Uterus (tissue), 2 donors: ENCODE measurements at regions not wholly inside any gene's neighbourhood (a gene's known extent, or its start where the extent isn't known, plus 50 kb on each side); places are given as distances from the start of the nearest gene placed in this dataset.

Experiments
- CTCF ChIP-seq, 4 experiments: fragments of 200-600 bp in 2 of 4; fragments of 450-650 bp in 2 of 4; sonication (generic) in 2 of 4; IDR thresholded peaks; one replicate each; pipeline ENCODE4 v1.5.1; 2016 to 2019; ENCODE audit warnings: antibody characterized with exemption in 4 of 4, mild to moderate bottlenecking in 2 of 4, moderate library complexity in 1 of 4
- POLR2A ChIP-seq, 2 donors: fragments of 450-650 bp; IDR thresholded peaks; one replicate each; pipeline ENCODE4 v1.6.1; 2016; ENCODE audit warnings: antibody characterized with exemption in 2 of 2, mild to moderate bottlenecking in 1 of 2, moderate library complexity in 1 of 2

- no peak for TF ChIP-seq CTCF (IDR thresholded peaks at IDR 0.05)
- no peak for TF ChIP-seq POLR2A (IDR thresholded peaks at IDR 0.05)
These were observed 148.1 kb upstream of the LRIG3 start for GRCh38 chr12:59068436-59068835.
